IPS DF 6.9 (cell line): ENCODE measurements at regions not wholly inside any gene's neighbourhood (a gene's known extent, or its start where the extent isn't known, plus 50 kb on each side); places are given as distances from the start of the nearest gene placed in this dataset.

Experiments
- DNase-seq: peaks from one replicate; pipeline ENCODE4 v3.0.0-alpha.2; 2013; ENCODE audit warnings: low read depth, low spot score
- H3K27ac ChIP-seq: one replicate; pipeline ENCODE4 v1.5.1; 2013; ENCODE audit warnings: low read length, control low read depth
- H3K27me3 ChIP-seq: 2 replicates; pipeline ENCODE4 v1.6.1; 2013; ENCODE audit warnings: mild to moderate bottlenecking, low read length; ENCODE audit not compliant: control insufficient read depth, insufficient read depth
- H3K36me3 ChIP-seq: 2 replicates; pipeline ENCODE4 v1.6.1; 2013; ENCODE audit warnings: low read length; ENCODE audit not compliant: control insufficient read depth, insufficient read depth
- H3K4me1 ChIP-seq: 2 replicates; pipeline ENCODE4 v1.6.1; 2013; ENCODE audit warnings: low read length; ENCODE audit not compliant: control insufficient read depth, insufficient read depth
- H3K4me3 ChIP-seq: 2 replicates; pipeline ENCODE4 v1.5.1; 2013; ENCODE audit warnings: mild to moderate bottlenecking, low read length
- H3K9me3 ChIP-seq: 2 replicates; pipeline ENCODE4 v1.6.1; 2013; ENCODE audit warnings: low read length, inconsistent platforms; ENCODE audit not compliant: control insufficient read depth, insufficient read depth
- WGBS: extraction: QIAGEN DNeasy Blood & Tissue Kit; methylation state at CpG from one replicate; pipeline ENCODE4 v1.1.7; 2013; ENCODE audit warnings: mixed read lengths, missing lambda C conversion rate; ENCODE audit not compliant: insufficient read length, insufficient coverage; 5-methylcytosine and 5-hydroxymethylcytosine counted together

GRCh38 chr5:57805170-57805569 is 322.6 kb upstream of the ACTBL2 start:
- DNase-seq = no peak
- Histone ChIP-seq H3K27me3 (no peaks in the 10 kb centered on the region), H3K4me3 (no peak overlapping the region), H3K9me3 (no peaks in the 10 kb centered on the region), H3K27ac (no peak overlapping the region), H3K4me1 (no peaks in the 10 kb centered on the region), H3K36me3 (no peaks in the 10 kb centered on the region)

GRCh38 chr5:57804505-57804904 is 321.9 kb upstream of the ACTBL2 start:
- Histone ChIP-seq H3K36me3 (no peaks in the 10 kb centered on the region), H3K27ac (no peak overlapping the region)
- WGBS = no CpG with 5 or more reads among the region's 1 CpG

GRCh38 chr5:57804007-57804444 is 321.4 kb upstream of the ACTBL2 start:
- no peaks in the 10 kb centered on the region for H3K36me3 ChIP-seq
- no peak overlapping the region for H3K4me3 ChIP-seq
- H3K27ac ChIP-seq = no peak overlapping the region
- no peak for DNase-seq
- H3K4me1 ChIP-seq = no peaks in the 10 kb centered on the region
- H3K27me3 ChIP-seq = no peaks in the 10 kb centered on the region
- H3K9me3 ChIP-seq = no peaks in the 10 kb centered on the region
- WGBS = no CpG with 5 or more reads among the region's 2 CpGs

More at GRCh38 chr5:57804505-57804904, 321.9 kb upstream of the ACTBL2 start:
- no peak overlapping the region for H3K4me3 ChIP-seq
- DNase-seq = no peak
- H3K27me3 ChIP-seq = no peaks in the 10 kb centered on the region
- H3K4me1 ChIP-seq = no peaks in the 10 kb centered on the region
- H3K9me3 ChIP-seq = no peaks in the 10 kb centered on the region

GRCh38 chr5:57802131-57802530 is 319.5 kb upstream of the ACTBL2 start:
- WGBS = no CpG with 5 or more reads among the region's 3 CpGs
- H3K4me1 ChIP-seq = no peaks in the 10 kb centered on the region
- no peaks in the 10 kb centered on the region for H3K9me3 ChIP-seq
- H3K4me3 ChIP-seq = no peak overlapping the region
- no peaks in the 10 kb centered on the region for H3K36me3 ChIP-seq
- H3K27me3 ChIP-seq = no peaks in the 10 kb centered on the region
- DNase-seq = no peak
- H3K27ac ChIP-seq = no peak overlapping the region

GRCh38 chr5:57795203-57795602 is 312.6 kb upstream of the ACTBL2 start:
- H3K36me3 ChIP-seq = no peaks in the 10 kb centered on the region
- no CpG with 5 or more reads among the region's 1 CpG for WGBS

GRCh38 chr5:57791875-57792274 is 309.3 kb upstream of the ACTBL2 start:
- no peaks in the 10 kb centered on the region for H3K9me3 ChIP-seq
- no peaks in the 10 kb centered on the region for H3K27me3 ChIP-seq
- no peak overlapping the region for H3K27ac ChIP-seq
- H3K36me3 ChIP-seq = no peaks in the 10 kb centered on the region
- no peak overlapping the region for H3K4me3 ChIP-seq
- no CpG with 5 or more reads among the region's 1 CpG for WGBS
- H3K4me1 ChIP-seq = no peaks in the 10 kb centered on the region
- DNase-seq = no peak

More at GRCh38 chr5:57795203-57795602, 312.6 kb upstream of the ACTBL2 start:
- Histone ChIP-seq H3K27ac (no peak overlapping the region), H3K9me3 (no peaks in the 10 kb centered on the region), H3K27me3 (no peaks in the 10 kb centered on the region), H3K4me1 (no peaks in the 10 kb centered on the region), H3K4me3 (no peak overlapping the region)
- no peak for DNase-seq

- no peaks in the 10 kb centered on the region for H3K9me3 ChIP-seq
- no CpG with 5 or more reads among the region's 2 CpGs for WGBS
Measured at GRCh38 chr5:57785946-57786345, 303.3 kb upstream of the ACTBL2 start.

GRCh38 chr5:57784121-57784520 is 301.5 kb upstream of the ACTBL2 start:
- H3K9me3 ChIP-seq = no peaks in the 10 kb centered on the region
- no peaks in the 10 kb centered on the region for H3K36me3 ChIP-seq
- no peaks in the 10 kb centered on the region for H3K27me3 ChIP-seq
- H3K4me1 ChIP-seq = no peaks in the 10 kb centered on the region
- no peak overlapping the region for H3K27ac ChIP-seq
- WGBS = no CpG with 5 or more reads among the region's 3 CpGs
- no peak overlapping the region for H3K4me3 ChIP-seq
- DNase-seq = no peak

More at GRCh38 chr5:57785946-57786345, 303.3 kb upstream of the ACTBL2 start:
- DNase-seq = no peak
- Histone ChIP-seq H3K27me3 (no peaks in the 10 kb centered on the region), H3K4me1 (no peaks in the 10 kb centered on the region), H3K4me3 (no peak overlapping the region), H3K36me3 (no peaks in the 10 kb centered on the region), H3K27ac (no peak overlapping the region)

- no peak overlapping the region for H3K27ac ChIP-seq
- no peaks in the 10 kb centered on the region for H3K9me3 ChIP-seq
- DNase-seq = no peak
- no peak overlapping the region for H3K4me3 ChIP-seq
- H3K27me3 ChIP-seq = no peaks in the 10 kb centered on the region
- H3K4me1 ChIP-seq = no peaks in the 10 kb centered on the region
- no CpG with 5 or more reads among the region's 2 CpGs for WGBS
- H3K36me3 ChIP-seq = no peaks in the 10 kb centered on the region
Measured at GRCh38 chr5:57783693-57784092, 301.1 kb upstream of the ACTBL2 start.

- Histone ChIP-seq H3K27me3 (no peaks in the 10 kb centered on the region), H3K4me3 (no peak overlapping the region), H3K27ac (no peak overlapping the region), H3K36me3 (no peaks in the 10 kb centered on the region), H3K9me3 (no peaks in the 10 kb centered on the region), H3K4me1 (no peaks in the 10 kb centered on the region)
- DNase-seq = no peak
- WGBS = no CpG with 5 or more reads among the region's 5 CpGs
Measured at GRCh38 chr5:57780961-57781325, 298.3 kb upstream of the ACTBL2 start.

- H3K36me3 ChIP-seq = no peaks in the 10 kb centered on the region
- H3K4me1 ChIP-seq = no peaks in the 10 kb centered on the region
- no CpG with 5 or more reads among the region's 12 CpGs for WGBS
- no peaks in the 10 kb centered on the region for H3K27me3 ChIP-seq
- H3K4me3 ChIP-seq = no peak overlapping the region
- H3K27ac ChIP-seq = no peak overlapping the region
- no peak for DNase-seq
- H3K9me3 ChIP-seq = no peaks in the 10 kb centered on the region
Measured at GRCh38 chr5:57780306-57780960, 297.8 kb upstream of the ACTBL2 start.
